GM12878 (cell line): ENCODE measurements at regions not wholly inside any gene's neighbourhood (a gene's known extent, or its start where the extent isn't known, plus 50 kb on each side); places are given as distances from the start of the nearest gene placed in this dataset.

ENCODE experiments used
- GABPA ChIP-seq: IDR thresholded peaks from 2 replicates; pipeline ENCODE4 v1.6.1; 2014; ENCODE audit warnings: antibody characterized with exemption, low read depth, mild to moderate bottlenecking, inconsistent platforms
- MYB ChIP-seq: fragments of 150-350 bp; IDR thresholded peaks from 2 replicates; pipeline ENCODE4 v1.6.1; 2014; ENCODE audit warnings: mild to moderate bottlenecking, low read depth, low read length, borderline replicate concordance
- SRF ChIP-seq, 2 experiments: IDR thresholded peaks; 2 replicates each; pipeline ENCODE4 v1.6.1; 2011; ENCODE audit warnings: low read depth in 2 of 2, low read length in 2 of 2, mild to moderate bottlenecking in 1 of 2, moderate library complexity in 1 of 2

GRCh38 chr5:5752844-5753243, 330.4 kb downstream of the ICE1 start:
- TF ChIP-seq MYB (no peak), GABPA (no peak), SRF (IDR thresholded peaks at IDR 0.05; ENCODE audit: low read depth in 2 of 2, low read length in 2 of 2) (no peak)
